Right kidney (tissue), 1 donor: ENCODE measurements at regions not wholly inside any gene's neighbourhood (a gene's known extent, or its start where the extent isn't known, plus 50 kb on each side); places are given as distances from the start of the nearest gene placed in this dataset.
"Not testable (repeated sequence)": the region's sequence is repeated elsewhere in the genome, so short reads cannot be mapped to it uniquely, and the experiment has no call there.

Experiments used
- DNase-seq: peaks from one replicate; pipeline ENCODE4 v3.0.0-alpha.2; 2016

- DNase-seq, result no peak
Observed at GRCh38 chr1:100597061-100597741, 59.3 kb downstream of the GPR88 start.

GRCh38 chr1:100597784-100598183 is 59.8 kb downstream of the GPR88 start:
- no peak for DNase-seq

GRCh38 chr1:100600377-100600776 is 62.4 kb downstream of the GPR88 start:
- not testable (repeated sequence) for DNase-seq

GRCh38 chr1:100602028-100602427 is 64.1 kb downstream of the GPR88 start:
- DNase-seq, result not testable (repeated sequence)

GRCh38 chr1:100604372-100604771 is 66.4 kb downstream of the GPR88 start:
- DNase-seq, result no peak

GRCh38 chr1:100606438-100606837 is 68.5 kb downstream of the GPR88 start:
- DNase-seq, result no peak

GRCh38 chr1:100607628-100608240 is 69.8 kb downstream of the GPR88 start:
- no peak for DNase-seq

- DNase-seq, result no peak
Observed at GRCh38 chr1:100609849-100610248, 71.9 kb downstream of the GPR88 start.

GRCh38 chr1:100611086-100611485 is 73.1 kb downstream of the GPR88 start:
- DNase-seq, result no peak

- DNase-seq, result no peak
Observed at GRCh38 chr1:100612540-100612939, 74.6 kb downstream of the GPR88 start.

GRCh38 chr1:100613817-100614559 is 76.0 kb downstream of the GPR88 start:
- DNase-seq, result no peak

- DNase-seq, result no peak
Observed at GRCh38 chr1:100614570-100614969, 76.6 kb downstream of the GPR88 start.

- DNase-seq, result no peak
Observed at GRCh38 chr1:100615686-100616085, 77.7 kb downstream of the GPR88 start.

GRCh38 chr1:100616121-100616621 is 78.2 kb downstream of the GPR88 start:
- DNase-seq, result no peak

- no peak for DNase-seq
Observed at GRCh38 chr1:100622037-100622436, 84.1 kb downstream of the GPR88 start.

- DNase-seq, result no peak
Observed at GRCh38 chr1:100622506-100622905, 84.6 kb downstream of the GPR88 start.

GRCh38 chr1:100622966-100623762 is 85.2 kb downstream of the GPR88 start:
- no peak for DNase-seq

GRCh38 chr1:100624886-100625610 is 87.1 kb downstream of the GPR88 start:
- no peak for DNase-seq

GRCh38 chr1:100626397-100626796 is 88.5 kb downstream of the GPR88 start:
- DNase-seq, result no peak

- DNase-seq, result no peak
Observed at GRCh38 chr1:100627054-100627716, 89.2 kb downstream of the GPR88 start.

- no peak for DNase-seq
Observed at GRCh38 chr1:100627936-100628335, 90.0 kb downstream of the GPR88 start.
